IPS DF 6.9 (cell line): ENCODE measurements at regions not wholly inside any gene's neighbourhood (a gene's known extent, or its start where the extent isn't known, plus 50 kb on each side); places are given as distances from the start of the nearest gene placed in this dataset.

Experiments
- DNase-seq: peaks from one replicate; pipeline ENCODE4 v3.0.0-alpha.2; 2013; ENCODE audit warnings: low read depth, low spot score
- H3K27ac ChIP-seq: one replicate; pipeline ENCODE4 v1.5.1; 2013; ENCODE audit warnings: low read length, control low read depth
- H3K27me3 ChIP-seq: 2 replicates; pipeline ENCODE4 v1.6.1; 2013; ENCODE audit warnings: mild to moderate bottlenecking, low read length; ENCODE audit not compliant: control insufficient read depth, insufficient read depth
- H3K36me3 ChIP-seq: 2 replicates; pipeline ENCODE4 v1.6.1; 2013; ENCODE audit warnings: low read length; ENCODE audit not compliant: control insufficient read depth, insufficient read depth
- H3K4me1 ChIP-seq: 2 replicates; pipeline ENCODE4 v1.6.1; 2013; ENCODE audit warnings: low read length; ENCODE audit not compliant: control insufficient read depth, insufficient read depth
- H3K4me3 ChIP-seq: 2 replicates; pipeline ENCODE4 v1.5.1; 2013; ENCODE audit warnings: mild to moderate bottlenecking, low read length
- H3K9me3 ChIP-seq: 2 replicates; pipeline ENCODE4 v1.6.1; 2013; ENCODE audit warnings: low read length, inconsistent platforms; ENCODE audit not compliant: control insufficient read depth, insufficient read depth
- WGBS: extraction: QIAGEN DNeasy Blood & Tissue Kit; methylation state at CpG from one replicate; pipeline ENCODE4 v1.1.7; 2013; ENCODE audit warnings: mixed read lengths, missing lambda C conversion rate; ENCODE audit not compliant: insufficient read length, insufficient coverage; 5-methylcytosine and 5-hydroxymethylcytosine counted together

DNA sequence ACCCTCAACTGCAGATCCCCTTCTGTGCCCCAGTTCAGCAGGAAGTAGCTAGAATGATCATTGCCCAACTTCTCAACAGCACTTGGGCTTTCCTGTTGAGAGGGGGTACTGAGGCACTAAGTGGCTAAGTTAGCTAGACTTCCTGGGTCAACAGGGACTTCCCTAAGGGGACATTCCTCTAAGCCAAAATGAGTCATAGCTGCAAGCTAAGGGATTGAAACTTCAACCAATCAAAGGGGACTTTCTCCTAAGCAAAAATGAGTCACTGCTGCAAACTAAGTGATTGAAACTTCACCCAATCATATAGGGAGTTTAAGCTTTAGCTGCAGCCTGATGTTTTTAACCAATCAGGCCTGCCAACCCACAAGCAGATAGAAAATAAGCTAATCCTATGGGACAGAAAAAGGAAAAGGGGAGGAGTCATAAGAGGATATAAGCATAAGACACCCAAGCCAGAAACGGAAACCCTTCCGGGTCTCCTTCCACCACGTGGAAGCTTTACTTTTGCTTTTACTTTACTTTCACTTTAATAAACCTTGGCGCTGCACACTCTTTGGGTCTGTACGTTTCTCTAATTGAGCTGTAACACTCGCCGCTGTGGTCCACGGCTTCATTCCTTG lies 659.0 kb upstream of the HS3ST5 start:
- no peak for DNase-seq
- no peak overlapping the region for H3K27ac ChIP-seq
- H3K9me3 ChIP-seq = no peaks in the 10 kb centered on the region
- no CpG with 5 or more reads among the region's 8 CpGs for WGBS
- no peak overlapping the region for H3K4me3 ChIP-seq
- H3K36me3 ChIP-seq = no peaks in the 10 kb centered on the region
- H3K27me3 ChIP-seq = no peaks in the 10 kb centered on the region
- no peaks in the 10 kb centered on the region for H3K4me1 ChIP-seq

DNA sequence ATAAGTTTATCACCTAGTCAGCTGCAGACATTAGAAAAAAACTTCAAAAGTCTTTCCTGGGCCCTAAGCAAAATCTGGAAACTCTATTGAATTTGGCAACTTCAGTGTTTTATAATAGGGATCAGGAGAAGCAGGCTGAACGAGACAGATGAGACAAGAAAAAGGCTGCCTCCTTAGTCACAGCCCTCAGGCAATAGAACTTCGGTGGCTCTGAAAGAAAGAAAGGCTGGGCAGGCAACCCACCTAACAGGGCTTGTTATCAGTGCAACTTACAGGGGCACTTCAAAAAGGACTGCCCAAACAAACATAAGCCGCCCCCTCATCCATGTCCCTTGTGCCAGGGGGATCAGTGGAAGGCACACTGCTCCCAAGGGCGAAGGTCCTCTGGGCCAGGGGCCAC lies 657.9 kb upstream of the HS3ST5 start:
- WGBS = no CpG with 5 or more reads among the region's 4 CpGs

GRCh38 chr6:114998492-114998891 lies 655.7 kb upstream of the HS3ST5 start:
- Histone ChIP-seq H3K9me3 (no peaks in the 10 kb centered on the region), H3K27me3 (no peaks in the 10 kb centered on the region), H3K4me3 (no peak overlapping the region), H3K27ac (no peak overlapping the region), H3K36me3 (no peaks in the 10 kb centered on the region), H3K4me1 (no peaks in the 10 kb centered on the region)
- WGBS = no CpG with 5 or more reads among the region's 8 CpGs
- DNase-seq = no peak

More for the DNA sequence above, 657.9 kb upstream of the HS3ST5 start:
- Histone ChIP-seq H3K4me3 (no peak overlapping the region), H3K4me1 (no peaks in the 10 kb centered on the region), H3K27ac (no peak overlapping the region), H3K36me3 (no peaks in the 10 kb centered on the region), H3K9me3 (no peaks in the 10 kb centered on the region), H3K27me3 (no peaks in the 10 kb centered on the region)
- DNase-seq = no peak

DNA sequence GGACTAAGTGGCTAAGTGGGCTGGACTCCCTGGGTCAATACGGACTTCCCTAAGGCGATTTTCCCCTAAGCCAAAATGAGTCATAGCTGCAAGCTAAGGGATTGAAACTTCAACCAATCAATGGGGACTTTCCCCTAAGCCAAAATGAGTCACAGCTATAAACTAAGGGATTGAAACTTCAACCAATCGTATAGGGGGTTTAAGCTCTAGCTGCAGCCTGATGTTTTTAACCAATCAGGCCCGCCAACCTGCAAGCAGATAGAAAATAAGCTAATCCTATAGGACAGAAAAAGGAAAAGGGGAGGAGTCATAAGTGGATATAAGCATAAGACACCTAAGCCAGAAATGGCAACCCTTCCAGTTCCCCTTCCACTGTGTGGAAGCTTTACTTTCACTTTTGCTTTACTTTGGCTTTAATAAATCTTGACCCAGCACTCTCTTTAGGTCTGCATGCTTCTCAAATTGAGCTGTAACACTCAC lies 655.0 kb upstream of the HS3ST5 start:
- no CpG with 5 or more reads among the region's 4 CpGs for WGBS
- Histone ChIP-seq H3K9me3 (no peaks in the 10 kb centered on the region), H3K4me3 (no peak overlapping the region), H3K27me3 (no peaks in the 10 kb centered on the region), H3K36me3 (no peaks in the 10 kb centered on the region), H3K4me1 (no peaks in the 10 kb centered on the region), H3K27ac (no peak overlapping the region)
- DNase-seq = no peak

GRCh38 chr6:114995526-114995925 lies 652.7 kb upstream of the HS3ST5 start:
- no peak overlapping the region for H3K27ac ChIP-seq
- no peaks in the 10 kb centered on the region for H3K4me1 ChIP-seq
- H3K9me3 ChIP-seq = no peaks in the 10 kb centered on the region
- H3K27me3 ChIP-seq = no peaks in the 10 kb centered on the region
- no peak overlapping the region for H3K4me3 ChIP-seq
- H3K36me3 ChIP-seq = no peaks in the 10 kb centered on the region
- no peak for DNase-seq

- H3K4me3 ChIP-seq = no peak overlapping the region
- H3K4me1 ChIP-seq = no peaks in the 10 kb centered on the region
- no peaks in the 10 kb centered on the region for H3K9me3 ChIP-seq
- no peak for DNase-seq
- no peaks in the 10 kb centered on the region for H3K36me3 ChIP-seq
- no CpG with 5 or more reads among the region's 5 CpGs for WGBS
- H3K27ac ChIP-seq = no peak overlapping the region
- no peaks in the 10 kb centered on the region for H3K27me3 ChIP-seq
Observed at GRCh38 chr6:114989279-114989964, 646.6 kb upstream of the HS3ST5 start.

DNA sequence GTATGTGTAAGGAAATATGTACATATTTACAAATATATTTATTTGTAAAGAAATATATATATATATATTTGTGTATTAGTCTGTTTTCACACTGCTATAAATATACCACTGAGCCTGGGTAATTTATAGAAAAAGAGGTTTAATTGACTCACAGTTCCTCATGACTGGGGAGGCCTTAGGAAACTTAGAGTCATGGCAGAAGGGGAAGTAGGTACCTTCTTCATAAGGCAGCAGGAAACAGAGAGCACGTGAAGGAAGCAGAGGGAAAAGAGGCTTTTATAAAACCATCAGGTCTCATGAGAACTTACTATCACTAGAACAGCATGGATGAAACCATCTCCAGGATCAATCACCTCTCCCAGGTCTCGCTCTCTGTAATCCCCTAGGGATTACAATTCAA lies 644.5 kb upstream of the HS3ST5 start:
- Histone ChIP-seq H3K27me3 (no peaks in the 10 kb centered on the region), H3K4me1 (no peaks in the 10 kb centered on the region), H3K36me3 (no peaks in the 10 kb centered on the region), H3K4me3 (no peak overlapping the region), H3K27ac (no peak overlapping the region), H3K9me3 (no peaks in the 10 kb centered on the region)
- no peak for DNase-seq
- no CpG with 5 or more reads among the region's 2 CpGs for WGBS

GRCh38 chr6:114955363-114955762 lies 612.5 kb upstream of the HS3ST5 start:
- WGBS = no CpG with 5 or more reads among the region's 1 CpG

DNA sequence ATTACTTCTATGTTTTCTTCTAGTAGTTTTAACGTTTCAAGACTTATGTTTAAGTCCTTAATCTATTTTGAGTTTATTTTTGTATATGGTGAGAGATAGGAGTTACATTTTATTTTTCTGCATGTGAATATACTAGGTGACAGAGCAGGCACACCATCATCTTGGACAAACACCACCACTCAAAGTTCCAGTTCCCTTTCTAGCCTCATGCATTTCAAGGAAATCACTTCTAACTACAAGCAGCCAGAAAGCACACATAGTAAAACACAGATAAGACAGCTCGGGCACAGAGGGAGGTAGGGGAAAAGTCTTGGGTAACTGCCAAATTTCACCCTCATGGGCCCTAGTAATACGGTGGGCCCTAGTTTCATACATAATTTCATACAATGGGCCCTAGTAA lies 609.4 kb upstream of the HS3ST5 start:
- Histone ChIP-seq H3K27me3 (no peaks in the 10 kb centered on the region), H3K9me3 (no peaks in the 10 kb centered on the region), H3K4me1 (no peaks in the 10 kb centered on the region), H3K4me3 (no peak overlapping the region), H3K27ac (no peak overlapping the region), H3K36me3 (no peaks in the 10 kb centered on the region)
- no peak for DNase-seq
- WGBS = no CpG with 5 or more reads among the region's 3 CpGs

More at GRCh38 chr6:114955363-114955762, 612.5 kb upstream of the HS3ST5 start:
- Histone ChIP-seq H3K9me3 (no peaks in the 10 kb centered on the region), H3K27ac (no peak overlapping the region), H3K27me3 (no peaks in the 10 kb centered on the region), H3K4me3 (no peak overlapping the region), H3K4me1 (no peaks in the 10 kb centered on the region), H3K36me3 (no peaks in the 10 kb centered on the region)
- DNase-seq = no peak

- H3K36me3 ChIP-seq = no peaks in the 10 kb centered on the region
- H3K4me1 ChIP-seq = no peaks in the 10 kb centered on the region
- no peak overlapping the region for H3K4me3 ChIP-seq
- no peak for DNase-seq
- no peaks in the 10 kb centered on the region for H3K27me3 ChIP-seq
- H3K9me3 ChIP-seq = no peaks in the 10 kb centered on the region
- H3K27ac ChIP-seq = no peak overlapping the region
- WGBS = no CpG with 5 or more reads among the region's 5 CpGs
Observed at GRCh38 chr6:114945392-114945791, 602.6 kb upstream of the HS3ST5 start.

- Histone ChIP-seq H3K36me3 (no peaks in the 10 kb centered on the region), H3K27ac (no peak overlapping the region), H3K9me3 (no peaks in the 10 kb centered on the region), H3K27me3 (no peaks in the 10 kb centered on the region), H3K4me3 (no peak overlapping the region), H3K4me1 (peaks cover 1% of the 10 kb centered on the region; the same call in 1 of the 2 replicates)
- DNase-seq = no peak
Observed at GRCh38 chr6:114941078-114941477, 598.3 kb upstream of the HS3ST5 start.
